DMS79 treated with DMSO at 0.1 percent for 48 hours (cell line): ENCODE measurements at regions not wholly inside any gene's neighbourhood (a gene's known extent, or its start where the extent isn't known, plus 50 kb on each side); places are given as distances from the start of the nearest gene placed in this dataset.

Experiments used
- DNase-seq: peaks from one replicate; lab custom pipeline; 2025; lab: John Stamatoyannopoulos, UW

GRCh38 chr16:52874042-52874441 is 178.7 kb downstream of the CHD9NB start:
- no peak for DNase-seq

- no peak for DNase-seq
These were observed 180.0 kb downstream of the CHD9NB start for GRCh38 chr16:52872731-52873130.

GRCh38 chr16:52871481-52871880 is 181.2 kb downstream of the CHD9NB start:
- no peak for DNase-seq

- DNase-seq: no peak
These were observed 183.5 kb downstream of the CHD9NB start for GRCh38 chr16:52869243-52869642.

GRCh38 chr16:52863000-52863399 is 189.7 kb downstream of the CHD9NB start:
- DNase-seq: no peak

- DNase-seq: peak; percentile 14
These were observed 191.1 kb downstream of the CHD9NB start for GRCh38 chr16:52861614-52862022.

- DNase-seq: no peak
These were observed 197.2 kb downstream of the CHD9NB start for GRCh38 chr16:52855463-52855862.

GRCh38 chr16:52852978-52853377 is 199.7 kb downstream of the CHD9NB start:
- no peak for DNase-seq

GRCh38 chr16:52851211-52851740 is 201.4 kb downstream of the CHD9NB start:
- no peak for DNase-seq

- no peak for DNase-seq
These were observed 209.3 kb downstream of the CHD9NB start for GRCh38 chr16:52843381-52843780.

- DNase-seq: peak; percentile 41
These were observed 215.4 kb downstream of the CHD9NB start for GRCh38 chr16:52837251-52837650.

GRCh38 chr16:52834736-52835465 is 217.8 kb downstream of the CHD9NB start:
- no peak for DNase-seq

GRCh38 chr16:52832771-52833170 is 219.9 kb downstream of the CHD9NB start:
- no peak for DNase-seq

- DNase-seq: no peak
These were observed 225.2 kb downstream of the CHD9NB start for GRCh38 chr16:52827456-52827855.

- peak; percentile 70 for DNase-seq
These were observed 226.8 kb downstream of the CHD9NB start for GRCh38 chr16:52825892-52826291.

GRCh38 chr16:52819808-52820207 is 232.9 kb downstream of the CHD9NB start:
- DNase-seq: no peak

GRCh38 chr16:52819405-52819804 is 233.3 kb downstream of the CHD9NB start:
- DNase-seq: no peak

- DNase-seq: peak; percentile 91
These were observed 235.0 kb downstream of the CHD9NB start for GRCh38 chr16:52817696-52818095.

- DNase-seq: no peak
These were observed 235.7 kb downstream of the CHD9NB start for GRCh38 chr16:52816993-52817392.

GRCh38 chr16:52812678-52813556 is 239.8 kb downstream of the CHD9NB start:
- no peak for DNase-seq

- DNase-seq: no peak
These were observed 247.0 kb downstream of the CHD9NB start for GRCh38 chr16:52805559-52806168.

GRCh38 chr16:52800432-52800831 is 252.3 kb downstream of the CHD9NB start:
- DNase-seq: no peak

GRCh38 chr16:52799149-52799548 is 252.2 kb upstream of the TOX3 start:
- DNase-seq: no peak
